DMS153 (cell line): ENCODE measurements at regions not wholly inside any gene's neighbourhood (a gene's known extent, or its start where the extent isn't known, plus 50 kb on each side); places are given as distances from the start of the nearest gene placed in this dataset.

Experiments
- DNase-seq: peaks from one replicate; lab custom pipeline; 2025; lab: John Stamatoyannopoulos, UW

DNA sequence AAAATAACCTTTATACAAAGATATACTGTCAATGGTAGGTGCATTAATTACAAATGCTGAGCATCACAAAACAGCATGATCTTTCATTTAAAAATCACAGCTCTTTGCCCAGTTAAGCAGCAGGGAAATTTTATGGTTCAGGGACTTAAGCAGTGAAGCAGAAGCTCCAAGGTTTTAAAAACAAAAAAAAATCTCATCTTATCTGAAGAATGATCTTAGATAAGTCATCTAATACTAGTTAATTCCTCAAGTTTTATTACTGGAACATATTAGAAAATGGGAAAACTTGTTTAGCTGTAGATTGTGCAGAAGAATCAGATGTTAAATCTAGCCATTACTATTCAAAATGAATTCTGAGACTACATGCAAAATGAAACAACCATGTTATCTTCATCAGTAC, 289.9 kb downstream of the GASK1B start:
- no peak for DNase-seq

DNA sequence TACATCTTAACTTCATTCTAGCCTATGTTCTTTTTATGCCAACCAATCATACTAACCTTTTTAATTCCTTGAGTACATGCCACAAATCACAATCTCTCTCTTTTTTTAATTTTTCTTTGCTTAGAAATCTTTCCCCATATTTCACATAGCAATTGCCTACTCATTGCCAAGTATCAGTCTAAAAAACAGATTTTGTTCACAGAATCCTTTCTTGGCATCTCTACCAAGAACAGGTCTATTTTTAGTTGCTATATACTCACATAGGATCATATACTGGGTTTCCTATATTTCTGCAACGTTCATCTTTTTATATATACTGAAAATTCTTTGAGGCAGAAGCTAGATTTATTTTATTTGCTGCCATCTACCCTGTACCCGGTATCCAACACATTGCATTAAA, 292.1 kb downstream of the GASK1B start:
- DNase-seq: no peak

DNA sequence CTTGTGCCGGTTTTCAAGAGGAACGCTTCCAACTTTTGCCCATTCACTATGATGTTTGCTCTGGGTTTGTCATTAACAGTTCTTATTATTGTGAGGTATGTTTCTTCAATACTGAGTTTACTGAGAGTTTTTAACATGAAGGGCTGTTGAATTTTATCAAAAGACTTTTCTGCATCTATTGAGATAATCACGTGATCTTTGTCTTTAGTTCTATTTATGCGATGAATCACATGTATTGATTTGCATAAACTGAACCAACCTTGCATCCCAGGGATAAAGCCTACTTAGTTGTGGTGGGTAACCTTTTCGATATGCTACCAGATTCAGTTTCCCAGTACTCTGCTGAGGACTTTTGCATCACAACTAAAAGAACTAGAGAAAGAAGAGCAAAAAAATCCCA, 318.0 kb downstream of the GASK1B start:
- DNase-seq: no peak

DNA sequence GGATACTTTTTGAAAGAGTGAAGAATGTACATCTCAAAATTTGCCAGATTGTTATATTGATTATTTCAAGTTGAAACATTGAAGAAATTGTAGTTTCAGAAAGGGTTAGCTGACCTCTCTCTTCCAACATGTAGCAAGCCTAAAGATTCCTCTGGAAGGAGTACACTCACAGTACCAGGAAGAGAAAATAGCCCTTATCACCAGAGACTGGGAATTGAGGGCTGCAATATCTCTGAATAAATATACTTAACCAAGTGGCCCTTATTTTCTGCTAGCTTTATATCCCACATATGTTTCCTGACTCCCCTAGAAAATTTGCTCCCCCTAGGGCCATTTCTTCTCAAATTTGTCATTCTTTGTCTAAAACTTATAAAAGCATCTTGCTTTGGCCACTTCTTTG, 332.2 kb downstream of the GASK1B start:
- DNase-seq: no peak

DNA sequence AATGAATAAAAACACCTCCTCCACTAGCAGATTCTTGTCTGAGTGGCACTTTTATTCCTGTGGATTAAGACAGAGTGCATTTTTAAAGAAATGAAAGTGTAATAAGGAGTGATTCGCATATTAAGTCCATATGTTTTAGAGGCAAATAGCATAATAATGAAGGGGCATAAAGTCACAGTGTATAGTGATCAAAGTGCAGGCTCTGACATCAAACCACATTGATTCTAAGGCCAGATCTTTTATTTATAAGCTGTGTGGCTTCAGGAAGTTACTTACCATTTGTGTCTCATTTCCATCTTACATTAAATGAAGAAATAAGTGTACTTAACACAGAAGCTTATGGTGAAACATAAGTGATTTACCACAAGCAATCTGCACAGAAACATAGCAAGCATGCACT, 332.8 kb downstream of the GASK1B start:
- no peak for DNase-seq

DNA sequence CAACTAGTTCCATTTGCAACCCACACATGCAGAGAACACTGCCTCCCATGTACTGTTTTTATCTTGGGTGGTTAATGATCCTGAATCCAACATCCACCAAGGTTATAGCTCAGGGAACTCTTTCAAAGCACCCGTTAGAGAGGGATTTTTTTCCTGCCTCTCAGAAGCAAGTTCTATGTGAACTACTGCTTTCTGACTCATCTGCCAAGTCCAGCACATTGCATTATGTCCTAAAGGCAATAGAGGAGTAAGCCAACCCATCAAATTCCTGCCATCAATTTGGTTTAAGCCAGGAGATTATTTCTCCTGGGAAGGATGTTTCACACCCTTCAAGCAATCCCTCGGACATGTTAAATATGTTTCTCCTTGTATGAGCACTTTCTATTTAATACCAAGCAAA, 334.5 kb downstream of the GASK1B start:
- DNase-seq: no peak

DNA sequence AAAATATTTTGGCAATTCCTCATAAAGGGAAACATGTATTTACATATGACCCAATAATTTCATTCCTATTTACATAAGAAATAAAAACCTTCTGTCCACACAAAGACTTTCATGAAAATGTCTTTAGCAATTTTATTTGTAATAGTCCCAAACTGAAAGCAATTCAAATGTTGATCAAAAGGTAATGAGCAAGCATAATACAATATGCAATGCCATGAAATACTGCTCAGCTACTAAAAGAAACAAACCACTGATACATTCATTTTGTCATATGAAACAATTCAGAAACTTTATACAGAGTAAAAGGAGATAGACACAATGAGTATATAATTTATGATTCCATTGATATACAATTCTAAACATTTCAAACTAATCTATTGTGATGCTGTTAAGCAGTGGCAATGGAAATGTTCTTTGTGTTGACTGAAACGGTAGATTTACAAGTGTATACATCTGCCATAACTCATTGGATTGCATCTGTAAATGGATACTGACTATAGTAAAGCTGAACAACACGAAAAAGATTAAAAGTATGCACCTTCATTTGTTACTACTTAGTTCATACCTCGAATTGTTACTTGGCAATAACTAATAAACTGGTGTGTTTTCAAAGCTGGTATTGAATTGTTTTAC, 335.6 kb downstream of the GASK1B start:
- DNase-seq: no peak

DNA sequence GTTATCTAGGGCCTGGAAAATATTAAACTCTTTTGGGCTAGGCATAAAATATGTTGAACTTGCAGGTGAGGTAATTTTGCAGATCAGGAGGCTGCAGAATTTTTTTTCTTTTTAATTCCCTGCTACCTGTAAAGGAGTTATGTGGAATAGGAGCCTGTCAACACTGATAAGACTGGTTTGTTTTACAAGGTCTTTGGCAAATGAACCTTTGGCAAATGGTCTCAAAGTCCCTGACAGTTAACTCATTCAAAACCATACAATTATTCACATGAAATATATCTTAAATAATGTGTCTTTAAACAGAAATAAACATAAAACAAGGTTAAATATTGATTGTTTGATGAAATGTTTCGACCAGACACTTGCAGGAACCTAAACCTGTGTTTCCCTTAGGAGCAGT, 340.2 kb downstream of the GASK1B start:
- DNase-seq: no peak

DNA sequence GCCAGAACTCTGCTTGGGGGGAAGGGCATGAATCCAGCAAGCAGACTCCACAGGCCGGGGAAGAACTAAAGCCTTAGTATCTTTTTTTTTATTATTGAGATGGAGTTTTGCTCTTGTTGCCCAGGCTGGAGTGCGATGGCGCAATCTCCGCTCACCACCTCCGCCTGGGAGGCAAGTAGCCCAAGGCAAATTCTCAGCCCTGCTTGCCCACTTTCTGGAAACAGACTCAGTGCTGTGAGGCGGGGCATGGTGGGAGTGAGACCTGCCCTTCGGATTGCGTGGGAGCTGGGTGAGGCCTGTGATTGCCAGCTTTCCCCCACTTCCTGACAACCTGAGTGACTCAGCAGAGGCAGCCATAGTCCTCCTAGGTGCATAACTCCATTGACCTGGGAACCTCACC, 348.8 kb downstream of the GASK1B start:
- DNase-seq: no peak

DNA sequence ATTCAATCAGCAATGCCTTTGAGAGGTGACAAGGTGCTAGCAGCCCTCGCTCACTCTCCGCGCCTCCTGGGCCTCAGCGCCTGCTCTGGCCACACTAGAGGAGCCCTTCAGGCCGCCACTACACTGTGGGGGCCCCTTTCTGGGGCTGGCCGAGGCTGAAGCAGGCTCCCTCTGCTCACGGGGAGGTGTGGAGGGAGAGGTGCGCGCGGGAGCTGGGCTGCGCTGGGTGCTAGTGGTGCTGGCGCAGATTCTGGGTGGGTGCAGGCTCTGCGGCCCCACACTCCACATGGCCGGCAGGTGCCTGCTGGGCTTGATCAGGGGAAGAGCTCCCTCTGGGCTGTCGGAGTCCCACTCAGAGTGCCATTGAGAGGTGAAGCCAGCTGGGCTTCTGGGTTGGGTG, 351.0 kb downstream of the GASK1B start:
- no peak for DNase-seq

DNA sequence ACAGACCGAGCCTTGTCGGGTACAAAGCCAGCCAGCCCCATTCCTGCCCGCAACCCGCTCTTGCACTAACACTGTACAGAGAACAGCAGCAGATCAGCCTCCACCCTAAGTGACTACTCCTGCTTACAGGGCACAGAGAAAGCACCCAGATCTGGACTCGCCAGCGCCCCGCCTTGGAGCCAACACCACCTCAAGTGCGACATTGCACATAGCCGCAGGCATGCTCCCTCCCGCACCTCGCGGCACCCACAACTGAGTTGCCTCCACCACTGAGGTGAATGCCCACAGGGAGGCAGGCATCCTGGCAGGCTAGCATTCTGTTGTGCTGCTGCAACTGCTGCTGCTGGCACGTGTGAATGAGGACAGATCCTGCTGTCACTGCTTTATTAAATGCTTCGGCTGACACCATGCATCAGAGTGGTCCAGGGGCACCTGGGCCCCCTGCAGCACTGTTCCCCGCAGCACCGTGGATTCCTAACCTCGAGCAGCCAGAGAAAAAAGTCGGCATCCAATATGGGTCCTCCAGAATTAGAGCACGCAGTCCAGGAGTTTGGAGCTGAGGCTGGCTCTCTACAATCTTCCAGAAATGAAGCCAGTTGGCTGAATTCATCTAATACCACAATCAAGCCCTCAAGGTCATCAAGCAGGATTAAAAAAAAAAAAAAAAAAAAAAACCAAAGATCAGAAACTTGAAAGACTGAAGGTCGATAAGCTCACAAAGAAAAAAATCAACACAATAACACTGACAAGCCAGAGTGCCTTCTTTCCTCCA, 352.9 kb downstream of the GASK1B start:
- DNase-seq: no peak

DNA sequence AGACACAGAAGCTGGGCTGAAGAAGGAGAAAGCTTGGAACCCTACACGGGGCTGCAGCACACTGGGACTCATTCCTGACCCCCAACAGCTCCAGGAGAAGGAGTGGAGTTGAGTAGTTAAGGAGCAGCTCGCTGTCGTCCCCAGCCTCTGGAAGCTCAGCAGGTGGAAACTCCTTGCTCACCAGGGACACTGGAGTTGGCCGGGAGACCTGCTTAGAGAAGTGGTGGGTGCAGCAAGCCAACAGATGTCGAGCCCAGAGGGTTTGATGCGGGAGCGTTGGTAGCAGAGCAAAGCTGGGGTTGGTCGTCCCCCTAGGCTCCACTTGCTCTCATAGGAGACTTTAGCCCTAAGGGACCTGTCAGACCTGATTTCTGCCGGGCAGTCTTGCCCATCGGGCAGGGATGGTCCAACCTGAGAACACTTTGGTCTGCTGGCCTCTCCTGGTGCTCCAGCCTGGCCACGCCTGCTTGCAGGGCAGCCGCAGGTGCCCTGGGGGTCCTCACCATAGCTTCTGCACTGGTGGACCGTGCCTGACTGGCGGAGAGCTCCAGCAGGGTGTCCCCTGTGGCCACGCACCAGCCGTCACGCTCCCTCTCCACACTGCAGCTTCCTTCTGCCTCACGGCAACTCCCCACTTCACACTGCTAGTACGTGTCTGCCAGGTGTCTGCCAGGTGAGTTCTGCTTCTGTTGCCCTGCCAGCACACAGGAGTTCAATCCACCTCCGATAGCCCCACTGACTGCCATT, 353.7 kb downstream of the GASK1B start:
- DNase-seq: peak; percentile 20

DNA sequence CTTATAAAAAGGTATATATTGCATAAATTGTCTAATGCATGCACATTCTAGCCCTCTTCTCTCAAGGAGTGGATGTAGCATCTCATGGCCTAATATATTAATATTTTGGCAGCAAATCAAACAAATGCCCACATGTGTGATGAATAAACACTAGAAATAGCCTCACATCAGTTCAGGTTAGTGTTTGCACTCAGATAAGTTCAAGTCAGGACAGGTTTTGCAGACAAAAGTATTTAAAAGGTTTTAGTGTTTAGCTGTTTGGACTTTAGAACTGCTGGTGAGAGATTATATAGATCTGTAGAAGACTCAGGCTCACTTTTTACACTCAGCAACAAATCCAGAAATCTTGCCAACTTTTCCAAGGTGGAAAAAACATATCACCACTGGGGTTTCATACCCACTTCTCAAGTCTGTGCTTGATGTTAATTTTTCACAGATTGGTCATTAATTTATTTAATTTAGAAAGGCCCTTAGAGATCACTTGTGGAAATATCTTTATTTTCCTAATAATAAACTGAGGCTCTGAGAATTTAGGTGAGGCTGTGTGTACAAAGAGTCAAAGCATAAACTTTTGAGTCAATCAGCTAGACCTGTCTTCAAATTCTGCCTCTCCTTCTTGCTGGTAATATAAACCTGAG, 362.6 kb downstream of the GASK1B start:
- DNase-seq: no peak

DNA sequence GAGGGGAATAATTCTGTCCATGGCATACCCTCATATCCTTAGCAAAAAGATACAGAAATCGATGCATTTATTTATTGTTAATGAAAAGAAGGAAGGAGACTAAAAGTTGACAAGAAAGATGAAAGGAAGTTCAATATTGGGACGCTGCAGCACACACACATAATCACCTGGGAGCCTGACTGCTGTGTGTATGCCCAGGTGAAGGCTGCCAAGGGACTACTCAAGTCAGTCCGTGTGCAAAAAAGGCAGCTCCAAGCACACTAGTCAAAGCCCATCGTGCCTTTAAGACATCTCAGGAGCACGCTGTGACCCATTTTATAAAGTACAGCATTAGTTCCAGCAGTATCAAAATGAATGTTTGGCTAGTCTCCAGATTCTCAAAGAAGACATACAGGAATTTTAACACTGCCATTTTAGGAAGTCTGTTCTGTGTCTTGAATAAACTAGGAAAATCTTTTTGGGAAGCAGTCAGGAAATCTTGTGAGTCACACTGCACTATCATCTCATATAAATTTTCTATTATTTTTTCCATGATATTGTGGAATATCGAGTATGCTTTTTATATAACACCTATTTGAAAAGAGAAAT, 363.9 kb downstream of the GASK1B start:
- no peak for DNase-seq

DNA sequence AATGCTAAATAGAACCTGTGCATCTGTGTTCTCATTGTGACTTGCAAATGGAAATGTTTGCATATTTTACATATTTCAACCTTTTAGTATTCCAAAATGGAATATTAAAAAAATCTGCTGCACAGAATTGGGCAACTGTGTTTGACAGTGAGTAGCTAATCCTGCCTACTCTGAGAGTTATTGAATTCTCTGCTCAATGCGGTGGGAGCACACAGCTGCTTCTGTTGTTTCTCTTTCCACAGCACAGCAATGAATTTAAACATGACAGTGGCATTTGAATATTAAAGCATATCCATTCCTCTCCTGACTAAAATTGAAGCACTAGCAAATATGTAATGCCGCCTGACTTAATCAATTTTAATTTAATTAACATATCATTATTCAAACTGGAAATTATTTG, 366.6 kb downstream of the GASK1B start:
- DNase-seq: no peak

DNA sequence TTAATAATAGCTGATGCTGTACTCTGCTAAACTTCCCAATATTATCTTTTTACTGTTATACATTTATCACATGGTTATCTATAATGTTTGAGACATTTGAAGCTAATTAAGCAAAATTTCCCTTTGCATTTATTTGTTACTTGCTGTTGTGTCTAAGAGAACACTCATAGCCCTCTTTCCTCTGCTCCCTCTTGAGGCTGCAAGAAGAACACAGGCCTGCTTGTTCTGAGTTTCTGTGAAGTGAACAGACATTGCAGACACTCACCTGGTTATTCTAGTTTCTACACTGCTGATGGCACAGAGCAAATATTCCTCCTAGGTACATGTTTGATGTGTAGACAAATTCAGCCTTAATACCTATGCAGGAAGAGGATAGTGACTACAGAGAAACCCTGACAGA, 367.8 kb downstream of the GASK1B start:
- DNase-seq: peak; percentile 1

DNA sequence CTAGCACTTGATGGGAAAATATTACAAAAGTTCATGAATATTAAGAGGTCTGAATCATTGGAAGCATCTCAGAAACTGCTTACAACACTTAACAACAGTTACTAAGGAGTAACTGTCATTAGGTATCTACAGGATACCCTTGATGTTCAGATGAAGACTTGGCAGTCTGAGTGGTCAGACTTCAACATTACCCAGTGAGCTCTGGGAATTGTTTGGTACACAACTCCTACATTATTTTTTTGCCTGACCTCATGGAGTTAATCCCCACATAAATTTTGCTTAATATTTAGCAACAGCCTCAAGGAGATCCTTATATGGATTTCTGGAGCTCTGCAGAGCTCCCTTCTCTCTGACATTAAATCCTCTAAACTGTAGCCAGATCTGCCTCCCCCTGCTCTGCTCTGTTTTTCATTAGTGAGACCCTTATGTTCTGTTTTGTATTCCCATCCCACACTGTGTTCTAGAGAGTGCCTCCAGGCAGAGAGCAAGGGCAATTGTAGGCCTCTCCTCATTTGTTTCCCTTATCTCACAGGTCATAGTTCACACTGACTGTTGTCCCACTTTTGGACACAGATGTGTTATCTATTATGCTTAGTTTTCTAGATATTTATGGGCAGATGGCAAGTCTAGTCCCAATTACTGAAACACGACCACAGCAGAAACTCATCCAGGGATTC, 368.8 kb downstream of the GASK1B start:
- no peak for DNase-seq

DNA sequence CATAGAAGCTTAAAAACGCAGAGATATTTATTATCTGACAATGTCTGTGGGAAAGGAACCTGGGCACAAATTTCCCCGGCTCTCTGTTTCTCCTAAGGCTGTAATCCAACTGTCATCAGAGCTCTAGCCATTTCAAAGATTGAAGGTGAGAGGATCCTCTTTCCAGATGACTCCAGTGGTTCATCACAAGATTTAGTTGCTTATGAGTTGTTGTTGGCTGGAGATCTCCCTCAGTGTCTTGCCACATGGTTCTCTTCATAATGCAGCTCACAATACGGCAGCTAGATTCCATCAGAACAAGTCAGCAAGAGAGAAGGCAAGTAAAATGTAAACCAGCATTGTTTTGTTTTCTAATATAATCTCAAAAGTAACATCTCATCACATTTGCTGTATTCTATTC, 369.4 kb downstream of the GASK1B start:
- DNase-seq: no peak

DNA sequence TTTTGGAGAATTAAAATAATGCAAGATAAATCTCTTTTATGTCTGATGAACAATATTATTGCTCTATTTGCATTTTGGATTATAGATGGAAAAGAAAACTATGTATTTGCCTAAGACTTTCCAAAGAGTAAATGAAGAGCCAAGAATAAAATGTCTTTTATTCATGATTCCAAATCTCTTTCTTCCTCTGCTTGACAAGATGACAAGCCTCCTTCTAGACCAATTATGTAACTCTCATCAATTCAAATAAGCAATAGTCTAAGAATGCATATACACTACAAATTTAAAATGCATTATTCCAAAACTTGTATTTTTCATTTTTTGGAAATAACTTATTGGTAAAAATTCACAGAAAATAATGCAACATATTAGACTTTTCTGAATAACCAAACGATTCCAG, 377.3 kb downstream of the GASK1B start:
- DNase-seq: no peak

DNA sequence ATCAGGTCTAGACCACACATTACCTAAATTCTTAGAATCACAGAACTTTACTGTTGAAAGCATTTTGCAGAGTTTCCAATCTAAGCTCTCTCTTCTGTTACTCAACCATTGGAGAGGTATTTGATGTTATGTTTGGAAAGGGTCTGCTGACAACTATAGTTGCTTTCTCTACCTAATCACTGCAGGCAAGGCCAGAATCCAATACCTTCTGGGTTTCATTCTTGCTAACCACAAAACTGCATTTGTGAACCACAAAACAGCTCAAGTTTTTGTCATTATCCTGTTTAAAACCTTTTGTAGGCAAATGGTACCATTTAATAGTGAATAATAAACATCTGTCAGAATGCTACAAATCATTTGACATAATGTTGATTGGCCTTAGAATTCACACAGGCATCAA, 380.1 kb downstream of the GASK1B start:
- DNase-seq: no peak

DNA sequence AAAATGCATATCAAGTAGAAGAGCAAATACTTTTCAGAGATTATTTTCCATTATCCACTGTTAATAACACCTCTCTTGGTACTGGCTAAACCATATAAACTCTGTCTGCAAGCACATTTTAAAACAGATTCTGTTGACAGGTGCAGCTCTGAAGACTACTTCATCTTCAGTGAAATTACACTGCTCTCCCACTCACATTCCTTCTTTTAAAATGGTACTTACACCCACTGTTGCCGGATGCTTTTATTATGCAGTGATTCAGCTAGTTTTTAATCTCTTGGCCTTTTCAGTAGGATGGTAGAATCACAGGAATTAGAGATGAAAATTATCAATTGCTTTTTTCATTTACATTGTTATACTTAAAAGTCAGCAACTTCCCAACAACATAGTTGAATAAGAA, 381.6 kb downstream of the GASK1B start:
- DNase-seq: no peak

DNA sequence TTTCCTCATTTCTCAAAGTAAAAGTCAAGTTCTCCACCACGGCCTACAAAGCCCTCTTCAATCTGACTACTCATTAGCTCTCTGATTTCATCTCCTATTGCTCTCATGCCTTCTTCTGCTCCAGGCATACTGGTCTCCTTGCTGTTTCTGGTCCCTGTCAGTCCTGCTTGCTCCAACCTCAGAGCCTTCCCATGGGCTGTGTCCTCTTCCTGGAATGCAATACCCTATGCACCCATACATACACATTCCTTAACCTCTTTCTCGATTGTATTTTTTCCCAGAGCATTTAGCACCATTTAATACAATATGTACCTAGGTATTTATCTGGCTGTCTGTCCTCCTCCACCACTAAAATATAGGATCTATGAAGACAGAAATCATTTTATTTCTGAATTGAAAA, 385.2 kb downstream of the GASK1B start:
- DNase-seq: no peak
